OCI-LY7 (cell line): ENCODE measurements at regions not wholly inside any gene's neighbourhood (a gene's known extent, or its start where the extent isn't known, plus 50 kb on each side); places are given as distances from the start of the nearest gene placed in this dataset.

Experiments
- CTCF ChIP-seq: fragments of 200-600 bp; sonication (generic); conservative IDR thresholded peaks from 2 replicates; pipeline ENCODE4 v1.5.1; 2014; ENCODE audit warnings: mild to moderate bottlenecking, antibody characterized with exemption, low read length, moderate library complexity, mixed read lengths
- EZH2phosphoT487 ChIP-seq: fragments of 200-600 bp; sonication (generic); IDR thresholded peaks from 2 replicates; pipeline ENCODE4 v1.6.1; 2018; ENCODE audit warnings: low read depth, borderline replicate concordance, mild to moderate bottlenecking, mixed run types, antibody characterized with exemption, low read length, moderate library complexity, mixed read lengths

GRCh38 chr2:236740506-236740905, 170.9 kb downstream of the ACKR3 start:
- TF ChIP-seq CTCF, result no peak
- TF ChIP-seq EZH2phosphoT487, result no peak
